HepG2 (cell line): ENCODE measurements at regions not wholly inside any gene's neighbourhood (a gene's known extent, or its start where the extent isn't known, plus 50 kb on each side); places are given as distances from the start of the nearest gene placed in this dataset.

ENCODE experiments used
- ATAC-seq: fragments of 200-7000 bp; cut with Tn5 transposase; 3 replicates; pipeline ENCODE4 v1.9.1; 2020; ENCODE audit warnings: mild to moderate bottlenecking, moderate library complexity
- BruUV-seq: library from RNA; stranded (reverse); fragments of 400-500 nt; replicated peaks from 2 replicates; lab custom pipeline; 2021; lab: Mats Ljungman, UMichigan
- CTCF ChIA-PET: fragments of 300-600 bp; formaldehyde crosslinking; extraction: SDS; loops from one replicate; lab custom pipeline; 2021; ENCODE audit warnings: low total read pairs, inconsistent platforms, low intra/inter-chr PET ratio; lab: Yijun Ruan, JAX
- POLR2A ChIA-PET: fragments of 350-600 bp; sonication (Branson Sonifier 250); formaldehyde crosslinking; loops from one replicate; lab custom pipeline; 2020; ENCODE audit warnings: antibody characterized with exemption, inconsistent platforms; lab: Yijun Ruan, JAX
- DNase-seq: peaks from one replicate; pipeline ENCODE4 v3.0.0-alpha.2; 2015; ENCODE audit warnings: low spot score
- FAIRE-seq: peaks from 3 replicates; lab custom pipeline; 2011; peaks lifted over from hg19 to GRCh38; lab: Jason Lieb, UNC
- H2AFZ ChIP-seq: one replicate; pipeline ENCODE4 v1.6.1; 2011; ENCODE audit warnings: low read length, inconsistent platforms
- H3K27ac ChIP-seq: fragments of 300-600 bp; 3 replicates; pipeline ENCODE4 v1.8.0; 2011; ENCODE audit warnings: mixed run types, mild to moderate bottlenecking, mixed read lengths, low read length, inconsistent platforms; ENCODE audit not compliant: insufficient read depth; ENCODE audit errors: extremely low read length
- H3K27me3 ChIP-seq, 2 experiments: fragments of 200-600 bp in 1 of 2; 2 replicates in 1 of 2; 3 replicates in 1 of 2; pipeline versions ENCODE4 v1.6.0 to v1.8.0; 2011; ENCODE audit warnings: low read length in 2 of 2, mild to moderate bottlenecking in 2 of 2, moderate library complexity in 2 of 2, inconsistent platforms in 1 of 2; ENCODE audit not compliant: insufficient read depth in 2 of 2, control insufficient read depth in 1 of 2
- H3K36me3 ChIP-seq, 2 experiments: fragments of 200-600 bp in 1 of 2; replicated peaks in 1 of 2; 2 replicates in 1 of 2; 3 replicates in 1 of 2; pipeline versions ENCODE4 v1.5.1 to v1.8.0; 2011; ENCODE audit warnings: low read length in 2 of 2, inconsistent platforms in 1 of 2; ENCODE audit not compliant: insufficient read depth in 2 of 2, control insufficient read depth in 1 of 2
- H3K4me1 ChIP-seq: 2 replicates; pipeline ENCODE4 v1.5.1; 2012; ENCODE audit warnings: low read length, inconsistent platforms; ENCODE audit not compliant: insufficient read depth
- H3K4me2 ChIP-seq: 2 replicates; pipeline ENCODE4 v1.6.0; 2011; ENCODE audit warnings: low read depth, low read length, inconsistent platforms
- H3K4me3 ChIP-seq, 3 experiments: fragments of 200-600 bp in 1 of 3; sonication (generic), shearing (Covaris generic) in 1 of 3; replicated peaks in 1 of 3; 2 replicates each; pipeline ENCODE4 v1.5.1; 2011 to 2016; ENCODE audit warnings: low read length in 3 of 3, inconsistent platforms in 2 of 3, low read depth in 2 of 3, mild to moderate bottlenecking in 2 of 3, control low read depth in 1 of 3, mixed read lengths in 1 of 3; ENCODE audit not compliant: insufficient read depth in 1 of 3
- H3K79me2 ChIP-seq: one replicate; pipeline ENCODE4 v1.6.1; 2011; ENCODE audit warnings: low read length, inconsistent platforms; ENCODE audit not compliant: insufficient read depth
- H3K9ac ChIP-seq: 2 replicates; pipeline ENCODE4 v1.6.0; 2011; ENCODE audit warnings: mild to moderate bottlenecking, low read depth, low read length, inconsistent platforms; ENCODE audit not compliant: insufficient read depth
- H3K9me3 ChIP-seq: 2 replicates; pipeline ENCODE4 v1.5.1; 2012; ENCODE audit warnings: mild to moderate bottlenecking, low read length
- H4K20me1 ChIP-seq: 2 replicates; pipeline ENCODE4 v1.6.0; 2011; ENCODE audit warnings: inconsistent platforms, mild to moderate bottlenecking, low read length, moderate library complexity; ENCODE audit not compliant: insufficient read depth
- CEBPG ChIP-seq: IDR thresholded peaks from 2 replicates; pipeline ENCODE4 v1.6.1; 2016
- JDP2 ChIP-seq: sonication (generic); formaldehyde crosslinking; IDR thresholded peaks from 2 replicates; pipeline ENCODE4 v1.8.1; 2022; ENCODE audit warnings: missing genetic modification reagents, borderline replicate concordance
- KAT8 ChIP-seq: IDR thresholded peaks from 2 replicates; pipeline ENCODE4 v1.6.1; 2016; ENCODE audit warnings: missing genetic modification reagents, missing compliant biosample characterization
- KDM4B ChIP-seq: sonication (generic); formaldehyde crosslinking; IDR thresholded peaks from 2 replicates; pipeline ENCODE4 v1.4.0; 2020; ENCODE audit warnings: missing genetic modification reagents
- KLF11 ChIP-seq: IDR thresholded peaks from 2 replicates; pipeline ENCODE4 v1.6.1; 2016; ENCODE audit warnings: missing compliant biosample characterization
- LCORL ChIP-seq, 2 experiments: fragments of 450-650 bp in 1 of 2; sonication (generic) in 1 of 2; formaldehyde crosslinking in 1 of 2; IDR thresholded peaks; 2 replicates each; pipeline versions ENCODE4 v1.5.0 to v1.6.1; 2017 to 2020; ENCODE audit warnings: antibody characterized with exemption in 1 of 2, missing genetic modification reagents in 1 of 2
- MATR3 ChIP-seq: sonication (generic); formaldehyde crosslinking; IDR thresholded peaks from 2 replicates; pipeline ENCODE4 v1.4.0; 2020; ENCODE audit warnings: missing genetic modification reagents
- NCOA1 ChIP-seq: sonication (generic); formaldehyde crosslinking; IDR thresholded peaks from 2 replicates; pipeline ENCODE4 v1.9.0; 2021; ENCODE audit warnings: missing genetic modification reagents
- NCOR1 ChIP-seq: fragments of 200-600 bp; sonication (generic); IDR thresholded peaks from 2 replicates; pipeline ENCODE4 v1.7.0; 2017; ENCODE audit warnings: antibody characterized with exemption, low read length, borderline replicate concordance
- NRL ChIP-seq: sonication (generic); formaldehyde crosslinking; IDR thresholded peaks from 2 replicates; pipeline ENCODE4 v1.5.0; 2020; ENCODE audit warnings: missing genetic modification reagents, mild to moderate bottlenecking, moderate library complexity, borderline replicate concordance
- SIN3B ChIP-seq: fragments of 150-350 bp; IDR thresholded peaks from 2 replicates; pipeline ENCODE4 v1.6.1; 2014; ENCODE audit warnings: low read length
- SRSF4 ChIP-seq: fragments of 200-400 bp; formaldehyde crosslinking; IDR thresholded peaks from one replicate; pipeline ENCODE4 v1.6.1; 2018; ENCODE audit warnings: mild to moderate bottlenecking, low read depth, low read length, moderate library complexity; ENCODE audit not compliant: poor library complexity, severe bottlenecking
- STAT5B ChIP-seq: sonication (generic); formaldehyde crosslinking; IDR thresholded peaks from 2 replicates; pipeline ENCODE4 v1.4.0; 2020; ENCODE audit warnings: missing genetic modification reagents
- TBX2 ChIP-seq: sonication (generic); formaldehyde crosslinking; IDR thresholded peaks from 2 replicates; pipeline ENCODE4 v1.5.0; 2020; ENCODE audit warnings: missing genetic modification reagents, mild to moderate bottlenecking, borderline replicate concordance
- ZNF251 ChIP-seq: sonication (generic); formaldehyde crosslinking; IDR thresholded peaks from 2 replicates; pipeline ENCODE4 v1.9.0; 2021; ENCODE audit warnings: mild to moderate bottlenecking, missing genetic modification reagents
- ZNF567 ChIP-seq: sonication (generic); formaldehyde crosslinking; IDR thresholded peaks from 2 replicates; pipeline ENCODE4 v1.8.1; 2023; ENCODE audit warnings: mild to moderate bottlenecking, missing genetic modification reagents, borderline replicate concordance
- ZNF709 ChIP-seq: sonication (generic); formaldehyde crosslinking; IDR thresholded peaks from 2 replicates; pipeline ENCODE4 v1.5.0; 2020; ENCODE audit warnings: mild to moderate bottlenecking, missing genetic modification reagents
- ZNF740 ChIP-seq: sonication (generic); formaldehyde crosslinking; IDR thresholded peaks from 2 replicates; pipeline ENCODE4 v1.4.0; 2020; ENCODE audit warnings: missing genetic modification reagents
- ZNF766 ChIP-seq: sonication (generic); formaldehyde crosslinking; IDR thresholded peaks from 2 replicates; pipeline ENCODE4 v1.5.0; 2020; ENCODE audit warnings: missing genetic modification reagents, borderline replicate concordance
- ZNF770 ChIP-seq: sonication (generic); formaldehyde crosslinking; IDR thresholded peaks from 2 replicates; pipeline ENCODE4 v1.5.0; 2020; ENCODE audit warnings: mild to moderate bottlenecking, missing genetic modification reagents
- ZNF772 ChIP-seq: sonication (generic); formaldehyde crosslinking; IDR thresholded peaks from 2 replicates; pipeline ENCODE4 v1.5.0; 2020; ENCODE audit warnings: mild to moderate bottlenecking, missing genetic modification reagents
- ZNF788 ChIP-seq: sonication (generic); formaldehyde crosslinking; IDR thresholded peaks from 2 replicates; pipeline ENCODE4 v1.5.0; 2020; ENCODE audit warnings: mild to moderate bottlenecking, missing genetic modification reagents, borderline replicate concordance
- WGBS: methylation state at CpG from one replicate; pipeline ENCODE4 v1.1.6; 2017; ENCODE audit warnings: low lambda C conversion rate; 5-methylcytosine and 5-hydroxymethylcytosine counted together
- in situ Hi-C: cut with HindIII; loops from 2 replicates; pipeline ENCODE4 v1.10.0; 2017; ENCODE audit warnings: low pct_unique_long_range_greater_than_20kb; ENCODE audit not compliant: extremely low pct_ligation_motif_present
- intact Hi-C: fragments of 100-400 bp; cut with micrococcal nuclease; formaldehyde crosslinking; loops from one replicate; pipeline ENCODE4 v1.10.0; 2022; ENCODE audit not compliant: unreplicated experiment

GRCh38 chr18:75904416-75904815, 476.9 kb upstream of the SMIM21 start (continued):
- TF ChIP-seq MATR3 (no peak), NCOA1 (CRISPR knock-in tag) (no peak), JDP2 (CRISPR knock-in tag) (no peak)

GRCh38 chr18:75898651-75899050, 471.1 kb upstream of the SMIM21 start:
- Histone ChIP-seq H3K9ac (no peak overlapping the region), H3K36me3 (no peaks in the 10 kb centered on the region), H3K79me2 (no peaks in the 10 kb centered on the region), H3K4me3 (no peak overlapping the region), H3K27me3 (peaks cover 0 to 14% of the 10 kb centered on the region in 2 experiments; a peak in 3 of 5 replicates), H3K9me3 (no peaks in the 10 kb centered on the region), H3K4me1 (no peaks in the 10 kb centered on the region), H3K4me2 (no peak overlapping the region), H3K27ac (no peak overlapping the region), H4K20me1 (no peaks in the 10 kb centered on the region), H2AFZ (no peak overlapping the region)
- DNase-seq (no peak), ATAC-seq (no peak), FAIRE-seq (no peak)
- intact Hi-C loops, result no loop called here
- WGBS, result 2% methylated on average over 4 of the region's 4 CpGs
- POLR2A ChIA-PET, result no interaction called here
- BruUV-seq, result no TSS peak
- no peak for TF ChIP-seq LCORL (IDR thresholded peaks at IDR 0.05)
- TF ChIP-seq LCORL (CRISPR knock-in tag; IDR thresholded peaks at IDR 0.05), result no peak
- TF ChIP-seq ZNF740 (CRISPR knock-in tag), result no peak
- no peak for TF ChIP-seq ZNF251 (CRISPR knock-in tag)
- TF ChIP-seq KLF11, result no peak
- no peak for TF ChIP-seq ZNF772
- no peak for TF ChIP-seq ZNF709
- no peak for TF ChIP-seq ZNF770 (CRISPR knock-in tag)
- TF ChIP-seq SIN3B, result no peak
- TF ChIP-seq ZNF766 (CRISPR knock-in tag), result no peak
- no peak for TF ChIP-seq NRL (CRISPR knock-in tag)
- TF ChIP-seq STAT5B, result no peak
- no peak for TF ChIP-seq SRSF4
- no peak for TF ChIP-seq KAT8
- no peak for TF ChIP-seq ZNF567
- no peak for TF ChIP-seq KDM4B (CRISPR knock-in tag)
- TF ChIP-seq NCOR1, result no peak
- TF ChIP-seq CEBPG (CRISPR knock-in tag), result no peak
- no peak for TF ChIP-seq ZNF788 (CRISPR knock-in tag)
- TF ChIP-seq TBX2 (CRISPR knock-in tag), result no peak
- CTCF ChIA-PET, result no interaction called here
- in situ Hi-C loops, result no loop called here
